NAMALWA (cell line): ENCODE measurements at regions not wholly inside any gene's neighbourhood (a gene's known extent, or its start where the extent isn't known, plus 50 kb on each side); places are given as distances from the start of the nearest gene placed in this dataset.

ENCODE experiments used
- DNase-seq: peaks from one replicate; pipeline ENCODE4 v3.0.0-alpha.2; 2015; ENCODE audit warnings: low spot score

DNA sequence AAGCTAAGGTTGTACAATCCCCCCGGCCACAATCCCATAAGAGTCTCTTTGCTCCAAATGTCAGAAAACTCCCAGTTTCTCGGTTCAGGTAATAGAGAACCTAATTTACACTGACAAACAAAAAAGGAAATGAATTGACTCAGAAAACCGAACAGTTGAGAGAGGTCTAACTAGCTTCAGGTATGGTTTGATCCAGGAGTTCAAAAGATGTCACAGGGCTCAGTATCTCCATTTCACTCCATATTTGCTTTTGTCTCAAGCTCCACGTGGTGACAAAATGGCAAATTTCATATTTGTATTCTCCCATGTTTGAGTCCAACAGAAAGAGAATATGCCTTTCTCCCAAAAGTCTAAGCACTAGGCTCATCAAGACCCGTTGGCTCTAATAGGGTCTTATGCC, 117.4 kb downstream of the AXIN2 start:
- DNase-seq = no peak

DNA sequence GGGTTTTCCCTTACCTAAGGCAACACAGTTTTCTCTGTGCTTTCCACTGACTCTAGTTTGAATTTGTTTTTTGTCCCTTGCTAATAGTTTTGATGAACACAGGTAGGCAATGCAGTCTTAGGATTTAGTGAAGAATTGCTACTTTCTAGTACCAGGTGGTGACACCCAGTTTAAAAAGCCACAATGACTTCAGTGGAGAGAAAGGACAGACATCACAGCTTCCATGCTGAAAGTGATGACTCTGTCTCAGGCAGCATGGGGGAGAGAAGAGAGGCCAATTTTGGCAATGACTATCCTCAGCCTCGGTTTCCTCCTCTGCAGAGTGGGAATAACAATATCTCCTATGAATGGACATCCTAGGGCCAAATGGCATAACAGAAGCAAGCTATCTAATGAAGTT, 118.8 kb downstream of the AXIN2 start:
- DNase-seq = no peak

DNA sequence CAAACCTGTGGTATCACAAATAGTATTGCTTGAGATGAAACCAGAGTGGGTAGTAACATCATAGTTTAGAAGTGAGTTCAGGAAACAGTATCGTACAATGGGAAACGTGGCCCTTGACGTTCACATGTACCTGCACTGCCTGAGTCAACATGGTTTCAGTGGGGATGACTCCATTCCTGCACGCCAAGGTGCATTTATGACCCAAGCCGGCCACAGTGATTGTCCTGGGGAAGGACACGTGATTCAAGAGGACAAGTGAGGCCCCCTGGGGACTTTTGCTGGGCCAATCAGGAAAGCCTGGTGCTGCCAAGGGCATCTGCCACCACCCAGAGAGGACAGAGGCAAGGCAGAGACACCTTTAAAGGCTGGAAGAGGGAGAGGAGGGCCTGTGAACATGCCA, 119.2 kb downstream of the AXIN2 start:
- no peak for DNase-seq

DNA sequence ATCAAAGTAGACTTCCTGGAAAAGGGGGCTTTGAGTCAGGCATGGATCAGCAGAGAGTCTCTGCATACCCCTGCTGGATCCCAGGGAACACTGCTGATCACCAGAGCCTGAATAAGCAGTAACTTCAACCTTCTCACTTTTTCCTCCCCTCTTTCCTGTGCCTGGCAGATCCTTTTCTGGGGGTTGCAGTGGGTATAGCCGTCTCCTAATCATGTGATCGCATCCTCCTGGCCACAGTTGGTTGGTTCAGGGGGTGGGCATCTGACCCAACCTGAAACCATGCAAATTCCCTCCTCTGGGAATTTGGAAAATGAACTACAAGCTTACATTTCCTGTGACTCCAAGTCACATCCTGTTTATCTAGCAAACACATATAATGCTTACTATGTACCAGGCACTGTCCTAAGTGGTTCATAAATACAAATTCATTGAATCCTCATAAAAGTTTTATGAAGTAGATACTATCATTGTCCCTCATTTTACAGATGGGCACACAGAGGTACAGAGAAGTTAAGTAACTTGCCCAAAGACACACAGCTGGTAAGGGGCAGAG, 120.3 kb downstream of the AXIN2 start:
- DNase-seq = no peak

DNA sequence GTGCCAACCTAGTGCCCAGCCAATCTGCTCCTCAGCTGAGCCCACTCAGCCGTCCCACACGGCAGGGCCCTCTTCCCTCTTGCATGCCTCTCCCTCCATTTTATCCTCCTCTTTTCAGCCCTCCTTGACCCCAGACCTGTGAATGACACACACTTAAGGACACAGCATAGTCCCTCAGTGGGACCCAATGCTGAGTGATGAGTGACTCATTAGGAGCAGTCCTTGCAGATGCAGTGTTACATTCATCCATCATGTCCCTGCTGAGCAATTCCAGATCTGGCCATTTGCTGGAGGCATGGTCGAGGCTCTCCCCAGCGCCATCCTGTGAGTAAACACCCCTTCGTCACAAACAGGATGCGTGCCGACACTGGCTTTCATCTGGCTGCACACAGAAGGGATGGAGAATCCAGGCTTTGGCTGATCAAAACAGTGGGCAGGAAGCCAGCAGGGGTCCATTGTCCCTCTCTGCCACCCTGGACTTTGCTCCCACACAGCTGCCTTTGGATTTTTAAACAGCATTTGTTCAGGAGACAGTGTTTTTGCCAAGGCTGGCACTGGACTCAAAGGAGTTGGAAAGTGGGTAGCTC, 122.6 kb downstream of the AXIN2 start:
- DNase-seq = no peak

DNA sequence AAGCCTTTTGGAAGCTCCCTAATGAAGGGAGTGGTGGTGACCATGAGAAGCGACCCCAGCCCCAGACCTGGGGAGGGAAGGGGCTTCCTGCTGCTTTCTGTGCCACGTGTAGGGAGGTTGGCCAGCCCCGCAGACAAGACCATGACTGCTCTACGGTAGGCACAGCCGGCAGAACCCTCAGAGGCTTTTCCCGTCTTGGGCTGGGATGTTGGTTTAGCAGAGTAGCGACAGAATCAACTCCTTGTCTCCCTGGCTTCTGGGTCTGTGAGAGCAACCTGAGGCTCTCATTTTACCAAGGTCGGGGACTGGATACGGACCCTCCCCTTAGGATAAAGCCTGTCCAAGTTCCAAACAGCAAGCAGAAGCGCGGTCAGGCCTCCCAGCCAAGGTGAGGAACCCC, 123.3 kb downstream of the AXIN2 start:
- no peak for DNase-seq

DNA sequence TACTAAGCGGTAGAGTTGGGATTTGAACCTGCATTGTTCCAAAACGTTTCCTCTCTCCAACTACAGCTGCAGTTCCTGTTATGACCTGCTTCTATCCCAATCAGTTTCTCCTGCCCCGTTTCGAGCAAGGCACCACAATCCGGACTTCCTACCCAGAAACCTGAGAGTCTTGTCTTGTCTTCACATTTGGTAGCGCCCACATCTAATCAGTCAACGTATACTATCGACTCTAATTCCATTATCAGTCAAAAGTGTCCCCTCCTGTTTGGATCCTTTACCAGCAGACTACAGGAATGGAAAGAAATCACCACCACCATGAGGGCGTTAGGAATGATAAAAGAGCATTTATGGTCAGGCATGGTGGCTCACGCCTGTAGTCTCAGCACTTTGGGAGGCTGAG, 124.6 kb downstream of the AXIN2 start:
- DNase-seq = no peak

DNA sequence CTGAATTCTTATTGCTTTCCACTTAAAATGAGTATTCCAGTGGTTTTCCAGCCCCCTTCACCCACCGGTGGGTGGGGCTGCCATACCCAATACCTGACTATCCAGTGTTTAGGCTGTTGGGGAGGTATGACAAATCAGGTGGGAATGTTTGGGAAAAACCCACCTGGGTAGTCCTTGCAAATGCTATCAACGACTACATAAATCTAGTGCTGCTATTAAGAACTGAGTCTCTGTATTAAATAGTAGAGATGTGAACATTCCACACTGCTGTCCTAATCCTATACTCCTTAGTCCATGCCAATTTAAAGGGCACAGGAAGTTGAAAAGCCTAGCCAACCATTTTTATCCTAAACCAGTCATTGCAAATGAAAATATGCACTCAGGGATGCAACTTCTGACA, 126.6 kb downstream of the AXIN2 start:
- DNase-seq = no peak

DNA sequence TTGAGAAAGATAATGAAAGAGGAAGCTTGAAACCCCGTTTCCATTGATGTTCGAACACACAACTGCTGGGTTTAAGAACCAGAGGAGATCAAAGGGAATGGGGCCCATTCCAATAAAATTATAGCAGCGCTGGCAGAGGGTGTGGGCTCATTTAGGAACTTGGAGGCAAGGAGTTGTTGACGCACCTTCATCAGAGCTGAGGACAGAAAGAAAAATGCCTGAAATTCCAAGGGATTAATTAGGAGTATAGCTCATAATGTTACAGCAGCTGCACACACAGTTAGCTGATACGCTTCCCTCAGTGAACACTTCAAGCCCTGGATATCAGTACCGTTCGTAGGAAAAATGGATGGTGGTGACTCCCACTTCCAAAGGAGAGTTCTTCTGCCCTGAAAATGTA, 127.2 kb downstream of the AXIN2 start:
- no peak for DNase-seq

DNA sequence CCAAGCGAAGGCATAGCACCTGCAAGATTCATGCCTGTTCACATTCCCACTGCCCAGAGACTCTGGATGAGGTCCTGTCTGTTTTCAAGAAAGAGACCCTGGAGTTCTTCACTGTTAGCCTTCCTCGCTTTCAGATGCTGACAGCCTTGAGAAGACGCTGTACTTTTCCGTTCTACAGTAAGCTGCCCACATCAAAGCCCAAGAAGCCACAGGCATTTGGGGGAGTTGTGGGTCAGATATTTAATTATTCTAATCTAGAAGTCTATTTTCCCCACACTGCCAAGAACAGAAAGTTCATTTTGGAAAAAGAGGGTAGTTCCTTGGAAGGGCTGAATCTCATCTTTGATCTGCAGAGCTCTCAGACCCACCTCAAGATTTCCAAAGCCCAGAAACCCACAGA, 127.9 kb downstream of the AXIN2 start:
- DNase-seq = no peak

DNA sequence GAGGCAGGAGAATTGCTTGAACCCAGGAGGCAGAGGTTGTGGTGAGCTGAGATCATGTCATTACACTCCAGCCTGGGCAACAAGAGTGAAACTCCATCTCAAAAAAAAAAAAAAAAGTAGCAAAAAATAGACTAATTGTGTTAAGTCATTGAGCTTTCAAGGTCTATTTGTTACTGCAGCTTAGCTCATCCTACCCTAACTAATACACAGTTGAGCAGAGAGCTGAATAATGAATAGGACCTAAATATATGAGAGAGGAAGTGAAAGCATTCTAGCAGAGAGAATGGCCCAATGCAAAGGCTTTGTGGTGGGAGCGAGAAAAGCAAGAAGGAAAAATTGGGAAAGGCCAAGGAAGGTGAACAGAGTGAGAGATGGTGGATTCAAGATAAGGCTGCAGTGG, 128.3 kb downstream of the AXIN2 start:
- no peak for DNase-seq

DNA sequence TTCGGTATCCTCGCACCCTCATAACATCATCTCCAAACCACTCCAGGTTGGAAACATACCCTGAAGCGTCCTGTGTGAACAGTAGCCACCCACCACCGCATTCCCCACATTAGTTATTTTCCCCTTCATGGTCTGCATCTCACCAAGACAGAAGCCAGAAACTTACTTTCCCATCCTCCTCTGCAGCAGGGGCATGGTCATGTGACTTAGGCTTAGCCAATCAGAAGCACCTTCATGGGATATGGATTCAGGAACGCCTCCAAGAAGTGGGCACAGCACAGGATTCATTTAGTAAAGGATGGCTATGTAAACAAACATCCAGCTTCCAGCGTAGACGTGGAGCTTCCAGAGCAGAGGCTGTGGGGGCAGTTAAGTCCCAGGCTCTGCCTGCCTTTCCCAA, 130.3 kb downstream of the AXIN2 start:
- no peak for DNase-seq

DNA sequence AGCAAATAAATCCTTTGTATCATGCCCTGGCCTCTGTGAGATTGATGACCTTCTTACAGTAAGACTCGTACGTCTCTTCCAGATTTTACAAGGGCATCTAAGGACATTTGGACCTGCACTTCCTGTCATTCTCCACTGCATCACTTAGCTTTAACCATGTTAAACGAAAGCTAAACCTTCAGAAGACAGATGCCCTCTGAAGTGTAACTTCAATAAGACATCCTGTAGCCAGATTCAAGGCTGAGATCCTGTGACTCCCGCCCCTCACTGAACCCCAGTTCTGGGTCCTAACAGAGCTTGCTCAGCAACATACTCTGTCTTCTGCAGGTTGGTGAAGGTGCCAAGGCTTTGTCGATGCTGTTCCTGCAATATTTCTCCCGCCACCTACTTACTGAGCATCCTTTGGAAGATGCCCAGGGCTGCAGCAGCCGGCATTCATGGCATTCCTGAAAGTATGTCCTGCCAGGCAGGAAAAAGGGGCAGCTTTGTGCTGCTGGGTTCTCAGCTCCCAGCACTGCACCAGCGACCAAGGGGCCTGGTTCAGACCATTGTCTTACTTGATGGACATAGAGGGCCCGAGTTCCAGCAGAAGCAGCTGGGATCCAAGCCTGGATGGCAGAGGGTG, 131.1 kb downstream of the AXIN2 start:
- no peak for DNase-seq

DNA sequence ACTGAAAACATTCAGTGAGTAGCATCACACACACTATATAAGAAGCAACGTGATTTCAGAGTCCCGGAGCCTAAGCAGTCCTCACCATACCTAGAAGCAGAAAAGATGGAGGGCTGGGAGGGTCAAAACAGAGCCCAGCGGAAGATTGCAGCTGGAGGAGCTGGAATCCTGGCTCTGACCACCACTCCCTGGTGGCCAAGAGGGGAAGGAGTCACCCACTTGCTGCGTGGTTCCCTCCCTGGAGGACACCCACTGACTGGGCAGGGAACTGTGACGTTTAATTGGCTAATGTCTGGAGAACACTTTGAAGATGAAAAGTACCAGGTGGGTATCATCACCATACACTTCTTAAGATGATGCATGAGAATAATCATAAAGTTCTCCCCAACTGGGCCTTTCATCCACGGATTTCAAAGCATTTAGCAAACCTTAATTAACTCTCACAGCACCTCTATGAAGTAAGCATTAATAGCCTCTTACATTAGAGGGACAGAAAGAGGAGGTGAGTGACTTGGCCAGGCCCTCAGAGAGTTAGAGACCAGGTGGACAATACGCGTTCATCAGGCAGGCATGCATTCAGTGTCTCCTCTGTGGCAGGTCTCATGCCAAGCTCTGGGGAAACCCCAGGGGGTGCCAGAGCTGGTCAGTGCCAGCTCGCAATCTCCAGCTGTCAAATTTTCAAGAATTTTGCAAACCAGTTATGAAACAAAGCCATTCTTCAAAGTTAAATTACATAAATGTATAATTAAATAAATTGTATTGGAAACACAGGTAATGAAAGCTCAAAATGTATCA, 137.9 kb downstream of the AXIN2 start:
- no peak for DNase-seq

DNA sequence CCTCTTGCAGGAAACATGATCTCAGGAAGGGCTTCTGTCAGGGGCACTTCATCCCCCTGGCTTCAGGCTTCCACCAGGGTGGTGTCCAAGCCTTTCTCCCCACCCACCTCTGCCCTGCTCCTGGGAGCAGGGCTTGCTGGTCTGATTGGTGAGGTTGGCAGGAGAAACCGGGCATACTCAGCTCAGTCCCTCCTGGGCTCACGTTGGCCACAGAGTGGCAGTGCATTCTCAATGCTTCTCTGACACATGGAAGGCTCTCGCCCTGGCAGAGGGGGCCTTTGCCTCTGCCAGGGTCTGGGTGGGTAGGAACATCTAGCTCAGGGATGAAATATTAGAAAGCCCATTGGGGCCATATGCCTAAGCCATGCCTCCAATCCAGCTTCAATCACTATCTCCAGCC, 142.8 kb downstream of the AXIN2 start:
- DNase-seq = no peak

DNA sequence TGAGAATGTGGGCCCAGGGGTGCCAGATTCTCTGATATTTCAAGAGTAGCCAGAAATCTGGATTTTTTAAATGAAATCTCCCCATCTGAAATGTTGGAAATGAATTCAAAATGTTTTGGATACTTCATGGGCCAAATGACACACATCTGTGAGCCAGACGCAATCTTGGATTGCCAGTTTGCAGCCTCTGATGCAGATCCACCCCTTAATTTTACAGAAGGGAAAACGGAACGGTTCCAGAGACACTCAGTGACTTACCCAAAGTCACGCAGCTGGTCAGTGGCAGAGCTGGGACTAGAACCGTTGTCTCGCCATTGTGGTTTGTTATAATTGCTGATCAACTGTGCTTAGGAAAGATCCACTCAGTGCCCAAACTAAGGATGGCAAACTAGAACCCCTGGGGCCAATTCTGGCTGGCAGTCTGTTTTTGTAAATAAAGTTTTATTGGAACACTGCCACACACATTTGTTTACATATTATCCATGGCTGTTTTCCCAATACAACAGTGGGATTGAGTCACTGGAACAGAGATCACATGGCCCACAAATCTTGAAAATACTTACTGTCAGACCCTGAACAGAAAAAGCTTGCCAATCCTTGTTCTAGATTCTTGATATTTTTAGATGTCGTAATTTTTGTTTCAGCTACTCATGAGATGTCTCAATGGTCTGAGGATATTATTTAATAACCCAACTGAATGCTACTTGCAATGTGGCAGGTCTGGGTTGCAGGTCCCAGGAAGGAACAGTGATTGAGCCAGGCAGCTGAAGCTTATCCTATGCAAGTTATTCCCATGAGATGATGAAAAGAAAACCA, 143.8 kb downstream of the AXIN2 start:
- DNase-seq = no peak

DNA sequence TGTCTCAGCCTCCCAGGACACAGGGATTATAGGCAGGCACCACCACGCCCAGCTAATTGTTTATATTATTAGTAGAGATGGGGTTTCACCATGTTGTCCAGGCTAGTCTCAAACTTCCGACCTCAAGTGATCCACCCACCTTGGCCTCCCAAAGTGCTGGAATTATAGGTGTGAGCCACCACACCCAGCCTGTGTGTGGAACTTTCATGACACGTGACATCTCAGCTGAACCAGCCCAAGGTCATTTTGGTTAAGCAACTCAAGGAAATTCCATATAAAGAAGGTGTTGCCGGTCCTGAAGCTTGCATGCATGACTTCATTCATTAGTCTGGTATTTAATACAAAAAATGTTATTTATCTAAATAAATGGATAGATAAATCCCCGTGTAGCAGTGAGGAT, 145.5 kb downstream of the AXIN2 start:
- DNase-seq = no peak

DNA sequence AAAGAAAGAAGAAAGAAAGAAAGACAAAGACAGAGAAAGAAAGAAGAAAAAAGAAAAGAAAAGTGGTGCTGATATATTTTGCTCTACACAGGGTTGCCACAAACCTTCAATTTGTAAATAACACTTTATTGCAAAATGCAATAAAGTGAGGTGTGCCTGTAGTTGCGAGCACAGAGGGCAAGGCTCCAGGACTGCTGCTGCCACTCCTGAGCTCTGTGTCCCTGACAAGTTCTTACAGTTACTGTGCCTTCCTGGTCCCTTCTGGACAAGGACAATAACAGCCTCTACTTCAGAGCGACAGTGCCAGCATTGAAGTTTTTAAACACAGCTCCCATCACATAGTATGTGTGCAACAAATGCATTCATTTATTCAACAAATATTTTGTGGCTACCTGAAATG, 148.1 kb downstream of the AXIN2 start:
- no peak for DNase-seq

DNA sequence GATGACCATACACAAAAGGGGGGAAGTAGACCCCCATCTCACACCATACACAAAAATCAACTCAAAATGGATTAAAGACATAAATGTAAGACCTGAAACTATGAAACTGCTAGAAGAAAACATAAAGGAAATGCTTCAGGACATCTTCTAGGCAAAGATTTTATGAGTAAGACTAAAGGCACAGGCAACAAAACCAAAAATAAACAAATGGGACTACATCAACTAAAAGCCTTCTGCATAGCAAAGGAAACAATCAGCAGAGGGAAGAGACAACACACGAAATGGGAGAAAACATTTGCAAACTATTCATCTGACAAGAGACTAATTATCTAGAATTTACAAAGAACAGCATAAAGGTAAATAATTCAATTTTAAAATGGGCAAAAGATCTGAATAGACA, 152.1 kb downstream of the AXIN2 start:
- no peak for DNase-seq

DNA sequence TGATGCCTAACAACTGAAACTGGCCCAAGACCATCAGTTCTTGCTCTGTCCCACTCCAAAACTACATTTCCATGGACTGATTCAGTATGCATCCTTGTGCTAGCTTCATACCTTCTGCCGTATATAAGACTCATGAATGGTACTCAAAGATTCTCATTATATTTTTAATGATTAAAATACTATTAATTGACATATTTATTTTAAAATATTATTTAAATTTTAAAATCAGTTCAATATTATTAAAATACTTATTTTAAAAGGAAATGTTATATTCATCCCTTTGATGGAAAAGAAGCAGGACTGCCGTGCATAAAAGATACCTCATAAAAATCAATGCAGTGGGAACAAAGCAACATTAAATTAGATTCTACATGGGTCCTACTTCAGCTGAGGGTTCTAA, 153.4 kb downstream of the AXIN2 start:
- DNase-seq = no peak

DNA sequence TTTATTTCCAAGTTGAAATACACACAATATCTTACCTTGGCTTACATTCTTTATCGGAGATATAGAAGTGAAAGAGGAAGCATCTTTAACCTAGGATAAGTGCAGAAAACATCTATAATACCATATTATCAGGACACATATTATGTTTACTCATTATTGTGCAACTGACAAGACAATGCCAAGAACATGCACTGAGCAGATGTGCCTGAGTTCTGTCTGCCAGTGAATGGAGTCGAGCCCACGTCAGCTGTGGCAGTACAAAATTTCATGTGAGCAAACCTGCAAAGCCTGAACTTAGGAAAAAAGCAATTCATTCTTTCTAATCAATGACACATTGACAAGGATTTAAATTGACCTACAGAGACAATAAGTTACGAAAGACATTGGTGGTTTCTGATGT, 154.4 kb downstream of the AXIN2 start:
- no peak for DNase-seq

DNA sequence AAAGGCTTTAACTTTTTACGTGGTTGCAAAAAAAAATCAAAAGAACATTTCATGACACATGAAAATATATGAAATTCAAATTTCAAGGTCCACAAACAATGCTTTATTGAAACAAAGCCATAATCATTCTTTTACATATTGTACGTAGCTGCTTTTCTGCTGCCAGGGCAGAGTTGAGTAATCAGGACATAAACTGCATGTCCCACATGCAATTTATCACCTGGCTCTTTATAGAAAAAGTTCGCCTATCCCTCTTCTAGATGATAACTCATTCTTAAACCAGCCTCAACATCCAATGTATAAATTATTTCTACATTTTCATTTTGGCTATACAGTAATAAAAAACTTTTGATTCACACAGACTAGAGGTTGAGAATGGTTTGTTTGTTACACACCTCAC, 154.9 kb downstream of the AXIN2 start:
- DNase-seq = no peak

DNA sequence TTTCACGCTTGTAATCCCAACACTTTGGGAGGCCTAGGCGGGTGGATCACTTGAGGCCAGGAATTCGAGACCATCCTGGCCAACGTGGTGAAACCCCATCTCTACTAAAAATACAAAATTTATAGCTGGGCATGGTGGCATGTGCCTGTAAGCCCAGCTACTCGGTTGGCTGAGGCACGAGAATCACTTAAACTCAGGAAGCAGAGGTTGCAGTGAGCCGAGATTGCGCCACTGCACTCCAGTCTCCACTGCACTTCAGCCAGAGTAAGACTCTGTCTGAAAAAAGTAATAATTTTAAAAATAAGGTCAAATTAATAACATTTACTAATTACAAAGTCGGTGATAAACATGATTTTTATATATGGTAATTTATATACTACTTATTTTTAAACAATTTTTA, 155.9 kb downstream of the AXIN2 start:
- DNase-seq = no peak
